ENCODE measurements at regions not wholly inside any gene's neighbourhood (a gene's known extent, or its start where the extent isn't known, plus 50 kb on each side); places are given as distances from the start of the nearest gene placed in this dataset.
"Not testable (repeated sequence)": the region's sequence is repeated elsewhere in the genome, so short reads cannot be mapped to it uniquely, and the experiment has no call there.

GRCh38 chr6:140388192-140388802 lies 1013.8 kb upstream of the CITED2 start:
- no peak for DNase-seq (ENCODE audit: low read depth, low spot score)
- peaks cover 25% of the 10 kb centered on the region; the same call in 1 of the 2 replicates for H3K9me3 ChIP-seq (ENCODE audit: insufficient read depth, low read length)
- H3K27me3 ChIP-seq (ENCODE audit: insufficient read depth, insufficient read length), result no peaks in the 10 kb centered on the region
- no peak for TF ChIP-seq ZNF274 (IDR thresholded peaks at IDR 0.05; ENCODE audit: low read depth, low read length)
- no peaks in the 10 kb centered on the region for H3K4me1 ChIP-seq (ENCODE audit: insufficient read depth, insufficient read length)
- H3K9ac ChIP-seq (ENCODE audit: insufficient read length, low read depth), result no peak overlapping the region
- no peak overlapping the region for H3K4me3 ChIP-seq (ENCODE audit: insufficient read length, low read depth)
- H3K36me3 ChIP-seq (ENCODE audit: insufficient read depth, insufficient read length, low read length), result no peaks in the 10 kb centered on the region

- DNase-seq (ENCODE audit: low read depth, low spot score), result no peak
- Histone ChIP-seq H3K9ac (ENCODE audit: insufficient read length, low read depth) (no peak overlapping the region), H3K4me3 (ENCODE audit: insufficient read length, low read depth) (no peak overlapping the region), H3K27me3 (ENCODE audit: insufficient read depth, insufficient read length) (no peaks in the 10 kb centered on the region), H3K4me1 (ENCODE audit: insufficient read depth, insufficient read length) (no peaks in the 10 kb centered on the region), H3K9me3 (ENCODE audit: insufficient read depth, low read length) (peaks cover 25% of the 10 kb centered on the region; the same call in 1 of the 2 replicates), H3K36me3 (ENCODE audit: insufficient read depth, insufficient read length, low read length) (no peaks in the 10 kb centered on the region)
- TF ChIP-seq ZNF274 (IDR thresholded peaks at IDR 0.05; ENCODE audit: low read depth, low read length), result no peak
- TF ChIP-seq SUZ12 (IDR thresholded peaks at IDR 0.05; ENCODE audit: extremely low read depth, insufficient read depth, insufficient read length), result no peak
- no peak for TF ChIP-seq YY1 (IDR thresholded peaks at IDR 0.05; ENCODE audit: insufficient read depth, insufficient read length)
Observed at GRCh38 chr6:140385679-140386078, 1011.2 kb upstream of the CITED2 start.

DNA sequence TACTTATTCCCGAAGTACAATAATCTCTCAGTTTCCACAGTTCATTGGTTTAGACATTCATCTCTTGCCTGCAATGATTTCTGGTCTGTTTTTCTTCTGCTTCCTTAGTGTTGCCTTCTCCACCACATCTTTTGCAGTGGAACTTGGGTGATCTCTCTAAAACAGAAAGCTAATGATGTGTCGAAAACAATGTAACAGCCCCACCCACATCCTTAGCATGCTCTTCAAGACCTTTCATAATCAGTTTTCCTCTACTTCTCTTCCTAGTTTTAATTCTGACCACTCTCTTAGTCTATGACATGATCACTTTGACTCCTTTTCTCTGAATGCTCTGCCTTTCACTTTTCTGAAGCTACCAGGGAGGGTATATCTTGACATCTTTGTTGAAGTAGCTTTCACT lies 1007.9 kb upstream of the CITED2 start:
- Histone ChIP-seq H3K4me3 (ENCODE audit: insufficient read length, low read depth) (no peak overlapping the region), H3K4me1 (ENCODE audit: insufficient read depth, insufficient read length) (no peaks in the 10 kb centered on the region), H3K36me3 (ENCODE audit: insufficient read depth, insufficient read length, low read length) (no peaks in the 10 kb centered on the region), H3K27me3 (ENCODE audit: insufficient read depth, insufficient read length) (no peaks in the 10 kb centered on the region), H3K9me3 (ENCODE audit: insufficient read depth, low read length) (peaks cover 25% of the 10 kb centered on the region; the same call in 1 of the 2 replicates), H3K9ac (ENCODE audit: insufficient read length, low read depth) (no peak overlapping the region)
- no peak for DNase-seq (ENCODE audit: low read depth, low spot score)
- TF ChIP-seq ZNF274 (IDR thresholded peaks at IDR 0.05; ENCODE audit: low read depth, low read length) (no peak), YY1 (IDR thresholded peaks at IDR 0.05; ENCODE audit: insufficient read depth, insufficient read length) (no peak), SUZ12 (IDR thresholded peaks at IDR 0.05; ENCODE audit: extremely low read depth, insufficient read depth, insufficient read length) (no peak)

GRCh38 chr6:140380427-140381218 lies 1006.2 kb upstream of the CITED2 start:
- Histone ChIP-seq H3K9me3 (ENCODE audit: insufficient read depth, low read length) (peaks cover 18% of the 10 kb centered on the region; the same call in 1 of the 2 replicates), H3K4me3 (ENCODE audit: insufficient read length, low read depth) (no peak overlapping the region), H3K9ac (ENCODE audit: insufficient read length, low read depth) (no peak overlapping the region), H3K4me1 (ENCODE audit: insufficient read depth, insufficient read length) (no peaks in the 10 kb centered on the region), H3K36me3 (ENCODE audit: insufficient read depth, insufficient read length, low read length) (no peaks in the 10 kb centered on the region), H3K27me3 (ENCODE audit: insufficient read depth, insufficient read length) (no peaks in the 10 kb centered on the region)
- DNase-seq (ENCODE audit: low read depth, low spot score), result no peak
- TF ChIP-seq YY1 (IDR thresholded peaks at IDR 0.05; ENCODE audit: insufficient read depth, insufficient read length) (no peak), ZNF274 (IDR thresholded peaks at IDR 0.05; ENCODE audit: low read depth, low read length) (no peak), SUZ12 (IDR thresholded peaks at IDR 0.05; ENCODE audit: extremely low read depth, insufficient read depth, insufficient read length) (no peak)

- H3K4me3 ChIP-seq (ENCODE audit: insufficient read length, low read depth), result no peak overlapping the region
- TF ChIP-seq YY1 (IDR thresholded peaks at IDR 0.05; ENCODE audit: insufficient read depth, insufficient read length), result no peak
- no peak for TF ChIP-seq ZNF274 (IDR thresholded peaks at IDR 0.05; ENCODE audit: low read depth, low read length)
- TF ChIP-seq SUZ12 (IDR thresholded peaks at IDR 0.05; ENCODE audit: extremely low read depth, insufficient read depth, insufficient read length), result no peak
- no peak for DNase-seq (ENCODE audit: low read depth, low spot score)
- H3K9ac ChIP-seq (ENCODE audit: insufficient read length, low read depth), result no peak overlapping the region
- no peaks in the 10 kb centered on the region for H3K36me3 ChIP-seq (ENCODE audit: insufficient read depth, insufficient read length, low read length)
- H3K4me1 ChIP-seq (ENCODE audit: insufficient read depth, insufficient read length), result no peaks in the 10 kb centered on the region
- peaks cover 15% of the 10 kb centered on the region; the same call in 1 of the 2 replicates for H3K9me3 ChIP-seq (ENCODE audit: insufficient read depth, low read length)
- no peaks in the 10 kb centered on the region for H3K27me3 ChIP-seq (ENCODE audit: insufficient read depth, insufficient read length)
Observed at GRCh38 chr6:140379919-140380318, 1005.5 kb upstream of the CITED2 start.

GRCh38 chr6:140376209-140376608 lies 1001.8 kb upstream of the CITED2 start:
- no peaks in the 10 kb centered on the region for H3K27me3 ChIP-seq (ENCODE audit: insufficient read depth, insufficient read length)
- no peaks in the 10 kb centered on the region for H3K36me3 ChIP-seq (ENCODE audit: insufficient read depth, insufficient read length, low read length)
- H3K9me3 ChIP-seq (ENCODE audit: insufficient read depth, low read length), result peaks cover 6% of the 10 kb centered on the region; the same call in 1 of the 2 replicates
- TF ChIP-seq ZNF274 (IDR thresholded peaks at IDR 0.05; ENCODE audit: low read depth, low read length) (no peak), YY1 (IDR thresholded peaks at IDR 0.05; ENCODE audit: insufficient read depth, insufficient read length) (no peak), SUZ12 (IDR thresholded peaks at IDR 0.05; ENCODE audit: extremely low read depth, insufficient read depth, insufficient read length) (no peak)
- H3K4me1 ChIP-seq (ENCODE audit: insufficient read depth, insufficient read length), result no peaks in the 10 kb centered on the region
- H3K4me3 ChIP-seq (ENCODE audit: insufficient read length, low read depth), result no peak overlapping the region
- DNase-seq (ENCODE audit: low read depth, low spot score), result no peak
- H3K9ac ChIP-seq (ENCODE audit: insufficient read length, low read depth), result no peak overlapping the region

DNA sequence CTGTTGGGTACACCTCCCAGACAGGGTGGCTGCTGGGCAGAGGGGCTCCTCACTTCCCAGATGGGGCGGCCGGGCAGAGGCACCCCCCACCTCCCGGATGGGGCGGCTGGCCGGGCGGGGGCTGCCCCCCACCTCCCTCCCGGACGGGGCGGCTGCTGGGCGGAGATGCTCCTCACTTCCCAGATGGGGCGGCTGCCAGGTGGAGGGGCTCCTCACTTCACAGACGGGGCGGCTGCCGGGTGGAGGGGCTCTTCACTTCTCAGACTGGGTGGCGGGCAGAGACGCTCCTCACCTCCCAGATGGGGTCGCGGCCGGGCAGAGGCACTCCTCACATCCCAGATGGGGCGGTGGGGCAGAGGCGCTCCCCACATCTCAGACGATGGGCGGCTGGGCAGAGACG lies 999.3 kb upstream of the CITED2 start:
- not testable (repeated sequence) for H3K4me3 ChIP-seq (ENCODE audit: insufficient read length, low read depth); DNase-seq (ENCODE audit: low read depth, low spot score); H3K9ac ChIP-seq (ENCODE audit: insufficient read length, low read depth)

More for the DNA sequence above, 999.3 kb upstream of the CITED2 start:
- H3K27me3 ChIP-seq (ENCODE audit: insufficient read depth, insufficient read length); H3K9me3 ChIP-seq (ENCODE audit: insufficient read depth, low read length); H3K4me1 ChIP-seq (ENCODE audit: insufficient read depth, insufficient read length); H3K36me3 ChIP-seq (ENCODE audit: insufficient read depth, insufficient read length, low read length): not testable (repeated sequence)
